KMS-11 (cell line): ENCODE measurements at regions not wholly inside any gene's neighbourhood (a gene's known extent, or its start where the extent isn't known, plus 50 kb on each side); places are given as distances from the start of the nearest gene placed in this dataset.

Experiments used
- H2AFZ ChIP-seq: fragments of 200-600 bp; sonication (generic); 2 replicates; pipeline ENCODE4 v1.6.1; 2016; ENCODE audit warnings: antibody characterized with exemption, mixed run types, low read depth
- H3K27ac ChIP-seq: fragments of 200-600 bp; sonication (generic); 2 replicates; pipeline ENCODE4 v1.6.1; 2016; ENCODE audit warnings: mild to moderate bottlenecking, mixed run types
- H3K27me3 ChIP-seq: fragments of 200-600 bp; sonication (generic); 2 replicates; pipeline ENCODE4 v1.6.1; 2017; ENCODE audit warnings: mild to moderate bottlenecking, low read depth, mixed run types, moderate library complexity; ENCODE audit not compliant: insufficient read depth
- H3K36me3 ChIP-seq: fragments of 200-600 bp; sonication (generic); 2 replicates; pipeline ENCODE4 v1.6.1; 2017; ENCODE audit warnings: mild to moderate bottlenecking, mixed run types; ENCODE audit not compliant: insufficient read depth
- H3K4me1 ChIP-seq: fragments of 200-600 bp; sonication (generic); 2 replicates; pipeline ENCODE4 v1.6.1; 2016; ENCODE audit warnings: mild to moderate bottlenecking, low read depth, mixed run types; ENCODE audit not compliant: poor library complexity, severe bottlenecking
- H3K4me2 ChIP-seq: fragments of 200-600 bp; sonication (generic); 2 replicates; pipeline ENCODE4 v1.7.0; 2016; ENCODE audit warnings: mild to moderate bottlenecking, mixed run types
- H3K4me3 ChIP-seq: fragments of 200-600 bp; sonication (generic); IDR thresholded peaks from 2 replicates; pipeline ENCODE4 v1.6.1; 2017; ENCODE audit warnings: low read depth, low read length, mixed read lengths; ENCODE audit not compliant: insufficient read depth
- H3K79me2 ChIP-seq: fragments of 200-600 bp; sonication (generic); 2 replicates; pipeline ENCODE4 v1.6.1; 2016; ENCODE audit warnings: low read depth, mixed run types; ENCODE audit not compliant: insufficient read depth
- H3K9ac ChIP-seq: fragments of 200-600 bp; sonication (generic); 2 replicates; pipeline ENCODE4 v1.6.1; 2016; ENCODE audit warnings: mild to moderate bottlenecking, mixed run types
- H4K20me1 ChIP-seq: fragments of 200-600 bp; sonication (generic); 2 replicates; pipeline ENCODE4 v1.6.1; 2016; ENCODE audit warnings: mild to moderate bottlenecking, mixed run types; ENCODE audit not compliant: insufficient read depth
- CTCF ChIP-seq: fragments of 200-600 bp; sonication (generic); conservative IDR thresholded peaks from 2 replicates; pipeline ENCODE4 v1.6.1; 2017; ENCODE audit warnings: low read depth, mild to moderate bottlenecking, antibody characterized with exemption, low read length, moderate library complexity, mixed read lengths

DNA sequence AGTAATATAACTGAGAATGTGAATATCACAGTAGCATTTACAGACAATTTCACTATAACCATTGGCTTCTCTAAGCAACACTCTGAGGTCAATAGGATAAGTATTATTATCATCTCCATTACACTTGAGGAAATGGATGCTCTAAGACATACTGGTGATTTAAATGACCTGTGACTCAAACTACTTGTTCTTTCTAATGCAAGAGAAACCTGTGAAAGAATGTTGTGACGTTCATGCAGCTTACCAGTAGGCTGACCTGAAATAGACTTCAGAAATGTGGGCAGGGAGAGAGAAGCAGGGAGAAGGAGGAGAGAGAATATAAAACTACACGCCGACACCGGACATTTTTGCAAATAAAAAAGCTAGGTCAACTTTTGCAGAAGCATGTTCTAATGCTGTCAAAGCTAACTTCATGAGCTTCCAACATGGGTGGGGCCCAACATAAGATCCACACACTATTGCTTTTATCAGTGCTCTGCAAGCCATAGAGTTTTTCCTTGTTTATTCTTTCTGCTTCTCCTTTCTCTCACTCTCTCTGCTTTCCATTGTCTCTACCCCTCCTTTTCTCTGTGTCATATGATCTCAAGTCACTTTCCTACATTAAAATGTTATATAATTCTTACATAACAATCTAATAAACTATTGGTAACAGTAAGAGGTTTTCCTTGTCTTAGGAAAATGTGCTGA is 217.6 kb upstream of the FN1 start:
- no peak overlapping the region for H3K9ac ChIP-seq
- H3K27me3 ChIP-seq, result no peaks in the 10 kb centered on the region
- no peaks in the 10 kb centered on the region for H3K79me2 ChIP-seq
- no peak overlapping the region for H2AFZ ChIP-seq
- no peak for TF ChIP-seq CTCF
- H3K4me3 ChIP-seq, result no peak overlapping the region
- no peaks in the 10 kb centered on the region for H3K36me3 ChIP-seq
- no peaks in the 10 kb centered on the region for H3K4me1 ChIP-seq
- no peaks in the 10 kb centered on the region for H4K20me1 ChIP-seq
- H3K4me2 ChIP-seq, result no peak overlapping the region
- no peak overlapping the region for H3K27ac ChIP-seq

DNA sequence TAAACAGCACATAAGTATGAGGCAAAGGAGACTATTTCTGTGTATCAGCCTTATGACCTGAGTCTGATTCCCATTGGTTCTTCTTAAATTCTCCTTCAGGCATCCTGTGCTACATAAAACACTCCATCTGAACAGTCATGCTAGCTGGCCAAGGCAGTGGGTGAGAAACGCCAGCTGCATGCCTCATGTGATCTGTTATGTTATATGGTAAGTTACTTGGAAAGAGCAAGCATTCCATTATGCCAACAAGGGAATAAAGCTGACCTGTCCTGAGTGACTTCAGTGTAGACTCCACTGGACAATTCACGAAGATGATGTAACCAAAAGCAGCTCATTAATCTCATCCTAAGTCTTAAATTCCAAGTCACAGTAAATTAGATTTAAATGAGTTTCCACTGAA is 216.5 kb upstream of the FN1 start:
- no peak overlapping the region for H3K4me2 ChIP-seq
- no peak for TF ChIP-seq CTCF
- no peak overlapping the region for H3K27ac ChIP-seq
- no peak overlapping the region for H2AFZ ChIP-seq
- H3K4me3 ChIP-seq, result no peak overlapping the region
- no peaks in the 10 kb centered on the region for H3K4me1 ChIP-seq
- H4K20me1 ChIP-seq, result no peaks in the 10 kb centered on the region
- no peaks in the 10 kb centered on the region for H3K36me3 ChIP-seq
- H3K79me2 ChIP-seq, result no peaks in the 10 kb centered on the region
- H3K27me3 ChIP-seq, result no peaks in the 10 kb centered on the region
- H3K9ac ChIP-seq, result no peak overlapping the region

DNA sequence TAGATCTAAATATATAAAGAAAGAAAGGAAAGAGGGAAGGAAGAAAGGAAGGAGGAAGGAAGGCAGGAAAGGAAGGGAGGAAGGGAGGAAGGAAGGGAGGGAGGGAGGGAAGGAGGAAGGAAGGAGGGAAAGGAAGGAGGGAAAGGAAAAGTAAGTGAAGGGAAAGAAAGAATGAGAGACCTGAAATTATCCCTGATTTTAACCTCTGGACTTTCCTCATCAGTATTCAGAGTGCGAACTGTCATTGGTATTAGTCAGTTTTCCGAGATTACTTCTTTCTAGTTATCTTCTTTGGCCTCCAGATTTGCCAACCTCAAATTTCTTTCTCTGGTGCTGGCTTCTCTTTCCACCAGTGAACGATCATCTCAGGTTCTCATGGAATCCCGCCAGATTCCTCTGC is 215.5 kb upstream of the FN1 start:
- no peak for TF ChIP-seq CTCF
- Histone ChIP-seq H3K79me2 (no peaks in the 10 kb centered on the region), H3K4me1 (no peaks in the 10 kb centered on the region), H2AFZ (no peak overlapping the region), H3K4me3 (no peak overlapping the region), H3K4me2 (no peak overlapping the region), H3K36me3 (no peaks in the 10 kb centered on the region), H3K27me3 (no peaks in the 10 kb centered on the region), H4K20me1 (no peaks in the 10 kb centered on the region), H3K27ac (no peak overlapping the region), H3K9ac (no peak overlapping the region)

GRCh38 chr2:215644233-215644897 is 208.5 kb upstream of the FN1 start:
- H3K4me3 ChIP-seq, result no peak overlapping the region
- no peak for TF ChIP-seq CTCF
- no peak overlapping the region for H3K27ac ChIP-seq
- no peaks in the 10 kb centered on the region for H4K20me1 ChIP-seq
- H2AFZ ChIP-seq, result no peak overlapping the region
- no peaks in the 10 kb centered on the region for H3K79me2 ChIP-seq
- H3K9ac ChIP-seq, result no peak overlapping the region
- no peak overlapping the region for H3K4me2 ChIP-seq
- H3K27me3 ChIP-seq, result no peaks in the 10 kb centered on the region
- H3K36me3 ChIP-seq, result no peaks in the 10 kb centered on the region
- no peaks in the 10 kb centered on the region for H3K4me1 ChIP-seq
